Uterus (tissue), 2 donors: ENCODE measurements at regions not wholly inside any gene's neighbourhood (a gene's known extent, or its start where the extent isn't known, plus 50 kb on each side); places are given as distances from the start of the nearest gene placed in this dataset.

ENCODE experiments used
- POLR2A ChIP-seq, 2 donors: fragments of 450-650 bp; IDR thresholded peaks; one replicate each; pipeline ENCODE4 v1.6.1; 2016; ENCODE audit warnings: antibody characterized with exemption in 2 of 2, mild to moderate bottlenecking in 1 of 2, moderate library complexity in 1 of 2
- TF ChIP-seq, protein P1 (sequence below), 4 experiments: fragments of 200-600 bp in 2 of 4; fragments of 450-650 bp in 2 of 4; sonication (generic) in 2 of 4; IDR thresholded peaks; one replicate each; pipeline ENCODE4 v1.5.1; 2016 to 2019; ENCODE audit warnings: antibody characterized with exemption in 4 of 4, mild to moderate bottlenecking in 2 of 4, moderate library complexity in 1 of 4

DNA sequence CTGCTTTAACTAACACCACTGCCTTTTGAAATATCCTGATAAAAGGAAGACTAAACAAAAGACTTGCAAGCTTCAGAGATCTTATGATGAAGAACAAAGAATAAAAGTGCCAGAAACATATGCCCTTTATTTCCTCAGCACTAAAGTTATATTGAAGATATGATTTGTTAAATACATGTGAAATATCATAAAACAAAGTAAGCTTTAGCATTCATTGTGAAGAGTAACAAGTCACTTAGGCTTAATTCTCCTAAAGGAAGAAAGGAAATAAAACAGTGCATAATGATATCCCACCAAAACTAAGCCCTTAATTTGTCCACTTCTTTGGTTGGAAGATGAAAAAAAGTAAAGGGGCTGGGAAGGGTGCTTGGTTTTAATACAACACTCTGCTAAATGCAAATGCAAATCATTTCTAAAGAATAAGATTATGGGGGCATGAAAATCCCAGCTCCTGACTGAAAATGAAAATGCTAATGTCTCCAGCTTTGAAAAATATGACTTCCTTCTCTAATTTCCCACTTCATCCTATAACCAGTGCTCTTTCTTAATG, 227.2 kb downstream of the FAT4 start:
- TF ChIP-seq, protein P1, sequence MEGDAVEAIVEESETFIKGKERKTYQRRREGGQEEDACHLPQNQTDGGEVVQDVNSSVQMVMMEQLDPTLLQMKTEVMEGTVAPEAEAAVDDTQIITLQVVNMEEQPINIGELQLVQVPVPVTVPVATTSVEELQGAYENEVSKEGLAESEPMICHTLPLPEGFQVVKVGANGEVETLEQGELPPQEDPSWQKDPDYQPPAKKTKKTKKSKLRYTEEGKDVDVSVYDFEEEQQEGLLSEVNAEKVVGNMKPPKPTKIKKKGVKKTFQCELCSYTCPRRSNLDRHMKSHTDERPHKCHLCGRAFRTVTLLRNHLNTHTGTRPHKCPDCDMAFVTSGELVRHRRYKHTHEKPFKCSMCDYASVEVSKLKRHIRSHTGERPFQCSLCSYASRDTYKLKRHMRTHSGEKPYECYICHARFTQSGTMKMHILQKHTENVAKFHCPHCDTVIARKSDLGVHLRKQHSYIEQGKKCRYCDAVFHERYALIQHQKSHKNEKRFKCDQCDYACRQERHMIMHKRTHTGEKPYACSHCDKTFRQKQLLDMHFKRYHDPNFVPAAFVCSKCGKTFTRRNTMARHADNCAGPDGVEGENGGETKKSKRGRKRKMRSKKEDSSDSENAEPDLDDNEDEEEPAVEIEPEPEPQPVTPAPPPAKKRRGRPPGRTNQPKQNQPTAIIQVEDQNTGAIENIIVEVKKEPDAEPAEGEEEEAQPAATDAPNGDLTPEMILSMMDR (IDR thresholded peaks at IDR 0.05), result no peak
- no peak for TF ChIP-seq POLR2A (IDR thresholded peaks at IDR 0.05)
